Skeletal muscle cell (primary cell): ENCODE measurements at regions not wholly inside any gene's neighbourhood (a gene's known extent, or its start where the extent isn't known, plus 50 kb on each side); places are given as distances from the start of the nearest gene placed in this dataset.
"Not testable (repeated sequence)": the region's sequence is repeated elsewhere in the genome, so short reads cannot be mapped to it uniquely, and the experiment has no call there.

Experiments used
- DNase-seq: peaks from one replicate; pipeline ENCODE4 v3.0.0-alpha.2; 2010; ENCODE audit warnings: low read depth
- H3K4me3 ChIP-seq: 2 replicates; pipeline ENCODE4 v1.5.1; 2011; ENCODE audit warnings: low read depth, mild to moderate bottlenecking, control low read depth, low read length, moderate library complexity

GRCh38 chr1:67916140-67916886 lies 83.0 kb upstream of the GNG12 start:
- no peak overlapping the region for H3K4me3 ChIP-seq
- DNase-seq, result no peak

- DNase-seq, result no peak
- H3K4me3 ChIP-seq, result no peak overlapping the region
These were observed 76.5 kb upstream of the GNG12 start for GRCh38 chr1:67909776-67910175.

GRCh38 chr1:67908250-67908936 lies 75.1 kb upstream of the GNG12 start:
- DNase-seq, result no peak
- no peak overlapping the region for H3K4me3 ChIP-seq

GRCh38 chr1:67907467-67907866 lies 74.2 kb upstream of the GNG12 start:
- not testable (repeated sequence) for H3K4me3 ChIP-seq

GRCh38 chr1:67906015-67906414 lies 72.7 kb upstream of the GNG12 start:
- DNase-seq, H3K4me3 ChIP-seq: not testable (repeated sequence)

More at GRCh38 chr1:67907467-67907866, 74.2 kb upstream of the GNG12 start:
- DNase-seq, result not testable (repeated sequence)

GRCh38 chr1:67902546-67903223 lies 69.4 kb upstream of the GNG12 start:
- DNase-seq, H3K4me3 ChIP-seq: not testable (repeated sequence)

- DNase-seq, result no peak
- no peak overlapping the region for H3K4me3 ChIP-seq
These were observed 64.9 kb upstream of the GNG12 start for GRCh38 chr1:67898033-67898726.

- DNase-seq, result peak; percentile 48
- no peak overlapping the region for H3K4me3 ChIP-seq
These were observed 64.1 kb upstream of the GNG12 start for GRCh38 chr1:67897270-67897949.

GRCh38 chr1:67896826-67897225 lies 63.6 kb upstream of the GNG12 start:
- DNase-seq, result no peak
- H3K4me3 ChIP-seq, result no peak overlapping the region

- no peak overlapping the region for H3K4me3 ChIP-seq
- DNase-seq, result no peak
These were observed 61.9 kb upstream of the GNG12 start for GRCh38 chr1:67894981-67895735.

GRCh38 chr1:67893126-67893495 lies 59.8 kb upstream of the GNG12 start:
- no peak overlapping the region for H3K4me3 ChIP-seq
- DNase-seq, result no peak

GRCh38 chr1:67892476-67893125 lies 59.3 kb upstream of the GNG12 start:
- no peak for DNase-seq
- no peak overlapping the region for H3K4me3 ChIP-seq

- no peak for DNase-seq
- no peak overlapping the region for H3K4me3 ChIP-seq
These were observed 57.6 kb upstream of the GNG12 start for GRCh38 chr1:67890857-67891256.

- no peak overlapping the region for H3K4me3 ChIP-seq
- peak; percentile 79 for DNase-seq
These were observed 56.8 kb upstream of the GNG12 start for GRCh38 chr1:67889953-67890567.

GRCh38 chr1:67889466-67889865 lies 56.2 kb upstream of the GNG12 start:
- H3K4me3 ChIP-seq, result no peak overlapping the region

GRCh38 chr1:67888216-67889106 lies 55.2 kb upstream of the GNG12 start:
- peak; percentile 40 for DNase-seq
- H3K4me3 ChIP-seq, result no peak overlapping the region

More at GRCh38 chr1:67889466-67889865, 56.2 kb upstream of the GNG12 start:
- DNase-seq, result no peak

- H3K4me3 ChIP-seq, result no peak overlapping the region
- DNase-seq, result no peak
These were observed 53.9 kb upstream of the GNG12 start for GRCh38 chr1:67887146-67887545.
